MV-4-11 (cell line): ENCODE measurements at regions not wholly inside any gene's neighbourhood (a gene's known extent, or its start where the extent isn't known, plus 50 kb on each side); places are given as distances from the start of the nearest gene placed in this dataset.

Experiments used
- DNase-seq: peaks from one replicate; lab custom pipeline; 2025; lab: John Stamatoyannopoulos, UW

DNA sequence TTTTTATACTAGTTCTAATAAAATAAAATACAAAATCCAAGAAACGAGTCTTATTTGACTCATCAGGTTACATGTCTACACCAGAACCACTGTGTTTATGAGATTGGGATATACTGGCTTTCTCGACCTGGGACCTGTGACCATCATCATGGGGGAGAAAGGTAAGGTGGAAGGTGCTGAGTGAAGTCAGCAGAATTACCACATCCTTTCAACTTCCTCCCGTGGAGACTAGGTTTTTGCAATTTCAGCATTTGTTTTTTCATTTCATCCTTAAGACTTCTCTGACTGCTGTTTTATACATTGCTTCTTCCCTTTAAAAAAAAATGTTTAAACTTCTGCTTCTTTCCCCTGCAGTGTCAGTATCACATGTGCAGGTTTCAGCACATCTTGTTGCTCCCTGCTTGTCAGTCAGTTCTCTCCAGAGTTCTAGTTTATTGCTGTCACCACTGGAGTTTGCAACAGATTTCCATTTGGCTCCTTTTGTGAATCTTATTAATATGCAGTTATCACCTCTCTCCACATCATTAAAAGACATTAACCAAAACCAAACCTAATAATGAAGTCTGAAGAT lies 60.4 kb upstream of the HAO2 start:
- no peak for DNase-seq

DNA sequence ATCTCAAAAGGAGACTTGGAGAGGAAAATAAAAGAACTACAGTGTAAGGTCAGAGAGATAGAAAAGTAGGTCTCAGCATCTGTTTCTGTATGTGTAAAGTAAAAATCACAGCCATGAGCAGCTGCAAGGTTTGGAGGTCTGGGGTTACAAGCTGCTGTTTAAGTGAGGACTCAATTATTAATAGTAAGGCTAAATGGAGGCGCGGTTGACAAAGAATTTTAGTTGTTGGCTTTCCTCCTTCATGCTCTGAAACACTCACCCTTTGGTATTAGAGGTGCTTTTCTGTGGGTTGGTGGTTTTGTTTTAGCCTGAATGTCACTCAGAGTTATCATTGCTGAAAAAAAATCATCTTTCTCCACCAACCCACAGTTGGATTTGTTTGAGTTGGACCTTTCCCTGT lies 59.8 kb upstream of the HAO2 start:
- DNase-seq: no peak

DNA sequence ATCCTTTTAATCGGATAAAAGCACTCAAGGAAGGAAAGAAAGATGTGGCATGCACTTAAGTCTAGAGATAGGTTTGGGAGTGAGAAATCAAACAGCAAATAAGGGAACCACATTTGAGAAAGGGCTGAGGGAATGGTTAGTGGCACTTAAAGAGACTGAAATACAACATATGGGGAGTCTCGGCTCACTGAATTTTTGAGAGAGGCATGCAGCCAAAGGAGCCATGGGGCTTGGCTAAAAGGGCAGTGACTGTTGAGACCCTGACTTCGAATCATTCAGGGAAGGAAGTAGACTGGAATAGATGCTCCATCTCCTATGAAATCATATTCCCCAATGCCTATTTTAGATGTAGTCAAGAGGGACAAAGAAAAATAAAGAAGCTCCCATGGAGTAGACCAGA lies 58.3 kb upstream of the HAO2 start:
- DNase-seq: no peak

- no peak for DNase-seq
Observed at GRCh38 chr1:119312500-119312899, 56.1 kb upstream of the HAO2 start.

- DNase-seq: no peak
Observed at GRCh38 chr1:119314001-119314796, 54.4 kb upstream of the HAO2 start.

- peak; percentile 28 for DNase-seq
Observed at GRCh38 chr1:119316870-119317416, 51.6 kb upstream of the HAO2 start.

GRCh38 chr1:119318466-119319309 lies 49.9 kb upstream of the HAO2 start:
- no peak for DNase-seq
